GM21381 (cell line): ENCODE measurements at regions not wholly inside any gene's neighbourhood (a gene's known extent, or its start where the extent isn't known, plus 50 kb on each side); places are given as distances from the start of the nearest gene placed in this dataset.

ENCODE experiments used
- ATAC-seq: cut with Tn5 transposase; IDR thresholded peaks from one replicate; pipeline ENCODE4 v1.9.1; 2021; ENCODE audit warnings: mild to moderate bottlenecking, moderate library complexity; ENCODE audit not compliant: unreplicated experiment

- no peak for ATAC-seq
These were observed 942.9 kb upstream of the PCDH20 start for GRCh38 chr13:62358646-62358932.

GRCh38 chr13:62357887-62358645, 942.4 kb upstream of the PCDH20 start:
- peak; percentile 52 for ATAC-seq

- ATAC-seq, result no peak
These were observed 941.3 kb upstream of the PCDH20 start for GRCh38 chr13:62356977-62357376.

GRCh38 chr13:62337109-62337880, 921.6 kb upstream of the PCDH20 start:
- no peak for ATAC-seq

GRCh38 chr13:62336507-62336906, 920.9 kb upstream of the PCDH20 start:
- no peak for ATAC-seq

GRCh38 chr13:62333466-62333865, 917.8 kb upstream of the PCDH20 start:
- ATAC-seq, result no peak

GRCh38 chr13:62331384-62331783, 915.7 kb upstream of the PCDH20 start:
- no peak for ATAC-seq

GRCh38 chr13:62327367-62327766, 911.7 kb upstream of the PCDH20 start:
- no peak for ATAC-seq

GRCh38 chr13:62324842-62325241, 909.2 kb upstream of the PCDH20 start:
- ATAC-seq, result no peak

- no peak for ATAC-seq
These were observed 906.2 kb upstream of the PCDH20 start for GRCh38 chr13:62321895-62322294.

- ATAC-seq, result no peak
These were observed 905.5 kb upstream of the PCDH20 start for GRCh38 chr13:62321139-62321538.

- no peak for ATAC-seq
These were observed 904.8 kb upstream of the PCDH20 start for GRCh38 chr13:62320129-62321108.

- no peak for ATAC-seq
These were observed 894.3 kb upstream of the PCDH20 start for GRCh38 chr13:62309904-62310303.

GRCh38 chr13:62305756-62306155, 890.1 kb upstream of the PCDH20 start:
- ATAC-seq, result peak; percentile 82

- no peak for ATAC-seq
These were observed 886.7 kb upstream of the PCDH20 start for GRCh38 chr13:62302341-62302740.

- ATAC-seq, result no peak
These were observed 884.3 kb upstream of the PCDH20 start for GRCh38 chr13:62299988-62300387.

- no peak for ATAC-seq
These were observed 881.2 kb upstream of the PCDH20 start for GRCh38 chr13:62296812-62297211.

GRCh38 chr13:62294244-62294643, 878.6 kb upstream of the PCDH20 start:
- no peak for ATAC-seq

- ATAC-seq, result no peak
These were observed 877.2 kb upstream of the PCDH20 start for GRCh38 chr13:62292714-62293480.

GRCh38 chr13:62290542-62290941, 874.9 kb upstream of the PCDH20 start:
- no peak for ATAC-seq

GRCh38 chr13:62287764-62288163, 872.1 kb upstream of the PCDH20 start:
- no peak for ATAC-seq
